ENCODE measurements at regions not wholly inside any gene's neighbourhood (a gene's known extent, or its start where the extent isn't known, plus 50 kb on each side); places are given as distances from the start of the nearest gene placed in this dataset.

- TF ChIP-seq CTCF (IDR thresholded peaks at IDR 0.05) (no peak), POLR2AphosphoS5 (IDR thresholded peaks at IDR 0.05) (no peak), POLR2A (IDR thresholded peaks at IDR 0.05; ENCODE audit: low read depth) (no peak), EP300 (IDR thresholded peaks at IDR 0.05) (no peak)
These were observed 532.8 kb downstream of the RFPL4B start for GRCh38 chr6:112879920-112880413.
